IMR-90 (cell line): ENCODE measurements at regions not wholly inside any gene's neighbourhood (a gene's known extent, or its start where the extent isn't known, plus 50 kb on each side); places are given as distances from the start of the nearest gene placed in this dataset.
A peak's percentile ranks its signal among the peaks of the same experiment; 100 is the strongest.

Experiments
- ATAC-seq: fragments of 200-7000 bp; cut with Tn5 transposase; 2 replicates; pipeline ENCODE4 v1.9.1; 2020; ENCODE audit warnings: low read depth, mild to moderate bottlenecking, moderate library complexity
- BruUV-seq: library from RNA; stranded (reverse); fragments of 400-500 nt; replicated peaks from 2 replicates; lab custom pipeline; 2021; lab: Mats Ljungman, UMichigan
- CTCF ChIA-PET: fragments of 300-600 bp; formaldehyde crosslinking; extraction: SDS; loops from one replicate; lab custom pipeline; 2021; ENCODE audit warnings: antibody characterized with exemption; lab: Yijun Ruan, JAX
- POLR2A ChIA-PET: fragments of 300-600 bp; sonication (Branson Sonifier 250); formaldehyde crosslinking; loops from one replicate; lab custom pipeline; 2022; ENCODE audit warnings: antibody characterized with exemption; ENCODE audit not compliant: unreplicated experiment; lab: Charles Lee
- DNase-seq: peaks from one replicate; pipeline ENCODE4 v3.0.0; 2013
- H2AFZ ChIP-seq: replicated peaks from 2 replicates; pipeline ENCODE3; 2013; ENCODE audit warnings: low read length, mild to moderate bottlenecking; ENCODE audit not compliant: poor library complexity
- H2AK5ac ChIP-seq: 2 replicates; pipeline ENCODE4 v1.6.1; 2013; ENCODE audit warnings: low read depth, low read length, inconsistent platforms
- H2AK9ac ChIP-seq: replicated peaks from 2 replicates; pipeline ENCODE3; 2013; ENCODE audit warnings: mild to moderate bottlenecking, low read depth, low read length, moderate library complexity; ENCODE audit not compliant: poor library complexity
- H2BK120ac ChIP-seq: 2 replicates; pipeline ENCODE4 v1.6.1; 2013; ENCODE audit warnings: low read depth, low read length, inconsistent platforms
- H2BK15ac ChIP-seq: 3 replicates; pipeline ENCODE4 v1.6.1; 2013; ENCODE audit warnings: low read depth, low read length, inconsistent platforms
- H2BK20ac ChIP-seq: 2 replicates; pipeline ENCODE4 v1.6.1; 2013; ENCODE audit warnings: low read depth, mild to moderate bottlenecking, inconsistent platforms, low read length, moderate library complexity
- H2BK5ac ChIP-seq: 2 replicates; pipeline ENCODE4 v1.6.1; 2013; ENCODE audit warnings: mild to moderate bottlenecking, low read depth, low read length, inconsistent platforms; ENCODE audit not compliant: poor library complexity, severe bottlenecking
- H3K14ac ChIP-seq: replicated peaks from 2 replicates; pipeline ENCODE4 v1.6.1; 2013; ENCODE audit warnings: low read depth, low read length, inconsistent platforms
- H3K18ac ChIP-seq: 2 replicates; pipeline ENCODE4 v1.6.1; 2013; ENCODE audit warnings: low read depth, low read length, control low read depth
- H3K23ac ChIP-seq: 2 replicates; pipeline ENCODE4 v1.6.1; 2013; ENCODE audit warnings: low read depth, low read length, inconsistent platforms
- H3K27ac ChIP-seq: 2 replicates; pipeline ENCODE4 v1.5.1; 2013; ENCODE audit warnings: mild to moderate bottlenecking, control low read depth, low read length; ENCODE audit not compliant: insufficient read depth
- H3K27me3 ChIP-seq: 2 replicates; pipeline ENCODE4 v1.6.1; 2013; ENCODE audit warnings: low read length; ENCODE audit not compliant: control insufficient read depth, insufficient read depth
- H3K36me3 ChIP-seq: 2 replicates; pipeline ENCODE4 v1.6.1; 2013; ENCODE audit warnings: low read length, mixed read lengths; ENCODE audit not compliant: control insufficient read depth, insufficient read depth
- H3K4ac ChIP-seq: 2 replicates; pipeline ENCODE4 v1.6.1; 2013; ENCODE audit warnings: low read depth, low read length, inconsistent platforms
- H3K4me1 ChIP-seq: 2 replicates; pipeline ENCODE4 v1.6.1; 2013; ENCODE audit warnings: low read length, mixed read lengths; ENCODE audit not compliant: control insufficient read depth, insufficient read depth
- H3K4me2 ChIP-seq: 2 replicates; pipeline ENCODE4 v1.6.1; 2013; ENCODE audit warnings: low read depth, mild to moderate bottlenecking, control low read depth, low read length, moderate library complexity
- H3K4me3 ChIP-seq: 2 replicates; pipeline ENCODE4 v1.5.1; 2013; ENCODE audit warnings: low read depth, mild to moderate bottlenecking, control low read depth, low read length, moderate library complexity; ENCODE audit not compliant: insufficient read depth
- H3K56ac ChIP-seq: 2 replicates; pipeline ENCODE4 v1.6.1; 2013; ENCODE audit warnings: low read length, inconsistent platforms; ENCODE audit not compliant: insufficient read depth; ENCODE audit errors: extremely low read depth
- H3K79me1 ChIP-seq, 2 experiments: 2 replicates each; pipeline ENCODE4 v1.6.1; 2013; ENCODE audit warnings: low read length in 2 of 2, inconsistent platforms in 1 of 2, low read depth in 1 of 2
- H3K9ac ChIP-seq: 2 replicates; pipeline ENCODE4 v1.6.1; 2013; ENCODE audit warnings: low read depth, low read length, control low read depth
- H3K9me1 ChIP-seq: 2 replicates; pipeline ENCODE4 v1.6.1; 2013; ENCODE audit warnings: low read length, inconsistent platforms; ENCODE audit not compliant: insufficient read depth
- H3K9me3 ChIP-seq: 2 replicates; pipeline ENCODE4 v1.6.1; 2013; ENCODE audit warnings: low read length; ENCODE audit not compliant: control insufficient read depth, insufficient read depth
- H4K20me1 ChIP-seq: 2 replicates; pipeline ENCODE4 v1.6.1; 2013; ENCODE audit warnings: low read length, inconsistent platforms; ENCODE audit not compliant: insufficient read depth
- H4K5ac ChIP-seq: 2 replicates; pipeline ENCODE4 v1.6.1; 2013; ENCODE audit warnings: mild to moderate bottlenecking, low read depth, low read length, control low read depth
- H4K8ac ChIP-seq, 2 experiments: 2 replicates each; pipeline ENCODE4 v1.6.1; 2013; ENCODE audit warnings: low read depth in 2 of 2, low read length in 2 of 2, control low read depth in 1 of 2, inconsistent platforms in 1 of 2
- H4K91ac ChIP-seq: 2 replicates; pipeline ENCODE4 v1.6.1; 2013; ENCODE audit warnings: low read depth, low read length, inconsistent platforms; ENCODE audit not compliant: insufficient read depth
- FOS ChIP-seq: fragments of 150-350 bp; IDR thresholded peaks from 2 replicates; pipeline ENCODE4 v1.6.1; 2016; ENCODE audit warnings: low read depth, low read length
- POLR2A ChIP-seq: IDR thresholded peaks from 2 replicates; pipeline ENCODE4 v1.6.1; 2012; ENCODE audit warnings: mild to moderate bottlenecking, low read depth, low read length
- WGBS, 2 experiments: methylation state at CpG; one replicate each; pipeline versions ENCODE4 v1.1.5 to v1.1.7; 2013; ENCODE audit warnings: missing lambda C conversion rate in 2 of 2; ENCODE audit not compliant: insufficient read length in 1 of 2; ENCODE audit errors: extremely low coverage in 2 of 2; 5-methylcytosine and 5-hydroxymethylcytosine counted together
- dilution Hi-C: fragments of 300-500 bp; cut with HindIII; formaldehyde crosslinking; loops from one replicate; pipeline ENCODE4 v1.14.3; 2018; ENCODE audit warnings: low sequenced_read_pairs; ENCODE audit not compliant: unreplicated experiment
- in situ Hi-C: fragments of 300-500 bp; cut with MboI; formaldehyde crosslinking; loops from 3 replicates; pipeline ENCODE4 v1.14.3; 2019; ENCODE audit warnings: low sequenced_read_pairs, inconsistent platforms, mixed read lengths
- intact Hi-C: fragments of 100-400 bp; cut with micrococcal nuclease; formaldehyde crosslinking; loops from 2 replicates; pipeline ENCODE4 v1.10.0; 2022

DNA sequence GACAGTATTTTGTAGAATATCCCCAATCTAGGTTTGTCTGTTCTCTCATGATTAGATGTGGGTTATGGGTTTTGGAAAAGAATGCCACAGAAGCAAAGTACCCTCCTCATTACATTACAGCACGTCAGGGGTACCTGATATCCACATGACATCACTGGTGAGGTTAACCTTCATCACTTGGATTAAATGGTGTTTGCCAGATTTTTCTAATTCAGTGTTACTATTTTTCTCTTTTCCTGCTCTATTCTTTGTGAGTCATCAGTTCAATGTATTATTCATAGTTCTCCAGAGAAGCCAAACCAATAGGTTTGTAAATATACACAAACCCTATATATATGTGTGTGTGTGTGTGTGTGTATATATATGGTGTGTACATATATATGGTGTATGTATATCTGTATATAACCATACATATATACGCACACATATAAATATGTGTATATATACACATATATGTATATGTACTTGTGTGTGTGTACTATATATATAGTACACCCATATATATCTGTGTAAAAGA lies 131.4 kb downstream of the LMNTD1 start:
- H2BK5ac ChIP-seq = no peak overlapping the region
- no CpG with 5 or more reads among the region's 2 CpGs for WGBS, 2 experiments
- no peak overlapping the region for H3K27ac ChIP-seq
- ChIA-PET POLR2A (no interaction called here), CTCF (no interaction called here)
- H3K56ac ChIP-seq = no peak overlapping the region
- H3K4me2 ChIP-seq = no peak overlapping the region
- H2BK120ac ChIP-seq = no peak overlapping the region
- H3K36me3 ChIP-seq = no peaks in the 10 kb centered on the region
- peak; percentile 32; the same call in 1 of the 2 replicates for ATAC-seq
- intact Hi-C loops (no loop called here), dilution Hi-C loops (no loop called here), in situ Hi-C loops (no loop called here)
- H3K4me1 ChIP-seq = no peaks in the 10 kb centered on the region
- H2AK9ac ChIP-seq = no peak overlapping the region
- H3K9me1 ChIP-seq = no peaks in the 10 kb centered on the region; the same call in 1 of the 2 replicates
- no TSS peak for BruUV-seq
- H3K9me3 ChIP-seq = no peaks in the 10 kb centered on the region
- H3K79me1 ChIP-seq = no peaks in the 10 kb centered on the region
- H3K23ac ChIP-seq = no peak overlapping the region
- no peak overlapping the region for H3K18ac ChIP-seq
- no peaks in the 10 kb centered on the region for H3K27me3 ChIP-seq
- peak; percentile 24 for DNase-seq
- H3K9ac ChIP-seq = no peak overlapping the region
- H3K14ac ChIP-seq = no peak overlapping the region
- H3K4ac ChIP-seq = no peak overlapping the region
- no peak overlapping the region for H3K4me3 ChIP-seq
- no peak overlapping the region for H4K8ac ChIP-seq
- H2AFZ ChIP-seq = no peak overlapping the region
- no peak overlapping the region for H2BK20ac ChIP-seq
- H2AK5ac ChIP-seq = no peak overlapping the region
- no peak overlapping the region for H4K5ac ChIP-seq
- TF ChIP-seq POLR2A (no peak), FOS (0 out of 2 replicates have a peak, but pooled peaks have one; percentile 22)
- H4K20me1 ChIP-seq = no peaks in the 10 kb centered on the region
- no peak overlapping the region for H4K91ac ChIP-seq
- H2BK15ac ChIP-seq = no peak overlapping the region
